Neutrophil (primary cell): ENCODE measurements at regions not wholly inside any gene's neighbourhood (a gene's known extent, or its start where the extent isn't known, plus 50 kb on each side); places are given as distances from the start of the nearest gene placed in this dataset.

ENCODE experiments used
- H3K27ac ChIP-seq: fragments of 200-600 bp; sonication (generic); 2 replicates; pipeline ENCODE4 v1.5.1; 2016; ENCODE audit warnings: mild to moderate bottlenecking, moderate library complexity
- H3K27me3 ChIP-seq: fragments of 200-600 bp; sonication (generic); 2 replicates; pipeline ENCODE4 v1.6.0; 2016; ENCODE audit warnings: mild to moderate bottlenecking
- H3K36me3 ChIP-seq: fragments of 200-600 bp; sonication (generic); 2 replicates; pipeline ENCODE4 v1.5.1; 2017
- H3K4me1 ChIP-seq, 2 experiments: fragments of 200-600 bp in 1 of 2; sonication (generic) in 1 of 2; 1 replicate in 1 of 2; 2 replicates in 1 of 2; pipeline versions ENCODE4 v1.5.1 to v1.6.1; 2013 to 2016; ENCODE audit warnings: low read depth in 1 of 2, low read length in 1 of 2, mild to moderate bottlenecking in 1 of 2, moderate library complexity in 1 of 2; ENCODE audit not compliant: control insufficient read depth in 1 of 2, insufficient read depth in 1 of 2
- H3K4me3 ChIP-seq, 2 experiments: fragments of 200-600 bp in 1 of 2; sonication (generic) in 1 of 2; 1 replicate in 1 of 2; 2 replicates in 1 of 2; pipeline ENCODE4 v1.5.1; 2013 to 2016; ENCODE audit warnings: low read depth in 1 of 2, low read length in 1 of 2, mild to moderate bottlenecking in 1 of 2, moderate library complexity in 1 of 2
- H3K9me3 ChIP-seq: fragments of 200-600 bp; sonication (generic); 2 replicates; pipeline ENCODE4 v1.5.1; 2016
- CTCF ChIP-seq: fragments of 200-600 bp; sonication (generic); IDR thresholded peaks from 2 replicates; pipeline ENCODE4 v1.5.1; 2016; ENCODE audit warnings: antibody characterized with exemption

DNA sequence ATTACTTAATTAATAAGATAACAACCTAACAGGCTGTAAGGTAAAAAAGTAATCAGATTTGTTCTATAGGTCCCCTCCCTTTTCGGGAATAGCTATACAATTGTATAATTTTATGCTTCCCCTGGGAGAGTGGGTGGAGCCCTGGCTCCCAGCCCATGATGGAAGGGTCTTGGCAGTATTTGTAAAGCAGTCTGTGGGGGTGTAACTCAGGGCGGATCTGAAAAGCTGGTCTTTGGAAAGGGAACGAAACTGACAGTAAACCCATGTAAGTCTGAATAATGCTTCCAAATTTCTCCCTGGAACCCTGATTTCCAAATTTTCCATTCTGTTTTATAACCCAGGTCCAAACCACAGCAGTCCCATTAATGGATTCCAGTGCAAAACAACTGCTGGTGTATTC lies 110.4 kb downstream of the DAD1 start:
- no peaks in the 10 kb centered on the region for H3K4me1 ChIP-seq
- H3K36me3 ChIP-seq: no peaks in the 10 kb centered on the region
- H3K27ac ChIP-seq: no peak overlapping the region
- H3K9me3 ChIP-seq: no peaks in the 10 kb centered on the region
- TF ChIP-seq CTCF: no peak
- no peaks in the 10 kb centered on the region for H3K27me3 ChIP-seq
- no peak overlapping the region for H3K4me3 ChIP-seq

DNA sequence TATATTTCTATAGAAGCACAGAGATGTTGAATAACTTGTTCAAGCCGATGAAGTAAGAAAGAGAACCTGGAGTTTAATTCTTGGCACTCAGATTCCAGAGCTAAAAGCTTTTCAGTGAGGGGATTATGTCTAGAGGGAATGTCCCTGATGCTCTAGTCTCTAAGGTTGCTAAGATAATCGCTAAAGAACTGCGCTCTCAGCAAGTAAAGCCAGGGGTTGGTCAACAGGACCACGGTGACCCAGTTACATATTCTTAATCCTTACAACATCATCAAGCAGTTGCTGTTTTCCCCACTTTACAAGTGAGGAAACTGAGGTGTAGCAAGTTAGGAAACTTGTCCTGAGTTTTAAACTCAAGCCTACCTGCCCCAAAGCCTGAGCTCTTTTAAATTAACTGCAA lies 110.8 kb downstream of the DAD1 start:
- no peak overlapping the region for H3K4me3 ChIP-seq
- TF ChIP-seq CTCF: no peak
- no peaks in the 10 kb centered on the region for H3K9me3 ChIP-seq
- H3K27ac ChIP-seq: no peak overlapping the region
- H3K36me3 ChIP-seq: no peaks in the 10 kb centered on the region
- no peaks in the 10 kb centered on the region for H3K4me1 ChIP-seq
- H3K27me3 ChIP-seq: no peaks in the 10 kb centered on the region

GRCh38 chr14:22477569-22478194 lies 111.3 kb downstream of the DAD1 start:
- Histone ChIP-seq H3K27ac (no peak overlapping the region), H3K4me3 (no peak overlapping the region)

GRCh38 chr14:22476887-22477286 lies 112.1 kb downstream of the DAD1 start:
- Histone ChIP-seq H3K27me3 (no peaks in the 10 kb centered on the region), H3K36me3 (no peaks in the 10 kb centered on the region), H3K27ac (no peak overlapping the region), H3K9me3 (no peaks in the 10 kb centered on the region), H3K4me3 (no peak overlapping the region), H3K4me1 (peaks cover 0 to 5% of the 10 kb centered on the region in 2 experiments)
- TF ChIP-seq CTCF: no peak

More at GRCh38 chr14:22477569-22478194, 111.3 kb downstream of the DAD1 start:
- TF ChIP-seq CTCF: no peak
- Histone ChIP-seq H3K36me3 (no peaks in the 10 kb centered on the region), H3K9me3 (no peaks in the 10 kb centered on the region), H3K4me1 (peaks cover 0 to 4% of the 10 kb centered on the region in 2 experiments), H3K27me3 (no peaks in the 10 kb centered on the region)

GRCh38 chr14:22476005-22476751 lies 112.8 kb downstream of the DAD1 start:
- H3K27me3 ChIP-seq: no peaks in the 10 kb centered on the region
- H3K4me1 ChIP-seq: peaks cover 2 to 11% of the 10 kb centered on the region in 2 experiments
- H3K4me3 ChIP-seq: no peak overlapping the region
- H3K36me3 ChIP-seq: no peaks in the 10 kb centered on the region
- H3K9me3 ChIP-seq: no peaks in the 10 kb centered on the region
- no peak for TF ChIP-seq CTCF
- H3K27ac ChIP-seq: no peak overlapping the region
